ENCODE measurements at regions not wholly inside any gene's neighbourhood (a gene's known extent, or its start where the extent isn't known, plus 50 kb on each side); places are given as distances from the start of the nearest gene placed in this dataset.
"Not testable (repeated sequence)": the region's sequence is repeated elsewhere in the genome, so short reads cannot be mapped to it uniquely, and the experiment has no call there.

GRCh38 chr1:204793259-204793914 is 77.3 kb upstream of the NFASC start:
- Mint-ChIP-seq H3K27ac (no peak overlapping the region), H3K27me3 (peaks cover 17% of the 10 kb centered on the region), H3K9me3 (peaks cover 4% of the 10 kb centered on the region), H3K36me3 (no peaks in the 10 kb centered on the region), H3K4me1 (peaks cover 4% of the 10 kb centered on the region), H3K4me3 (no peak overlapping the region)
- DNase-seq (ENCODE audit: low spot score in 2 of 2) = no peak
- ATAC-seq (ENCODE audit: low read depth) = no peak

- not testable (repeated sequence) for H3K4me1 Mint-ChIP-seq; H3K4me3 Mint-ChIP-seq; H3K36me3 Mint-ChIP-seq; DNase-seq (ENCODE audit: low spot score in 2 of 2); ATAC-seq (ENCODE audit: low read depth); H3K27me3 Mint-ChIP-seq; H3K9me3 Mint-ChIP-seq; H3K27ac Mint-ChIP-seq
Measured at GRCh38 chr1:204796886-204797285, 73.8 kb upstream of the NFASC start.

GRCh38 chr1:204797401-204797800 is 73.3 kb upstream of the NFASC start:
- no peak overlapping the region for H3K4me3 Mint-ChIP-seq
- H3K4me1 Mint-ChIP-seq = no peaks in the 10 kb centered on the region
- peaks cover 2% of the 10 kb centered on the region for H3K27me3 Mint-ChIP-seq
- no peak for ATAC-seq (ENCODE audit: low read depth)
- no peak overlapping the region for H3K27ac Mint-ChIP-seq
- no peak for DNase-seq (ENCODE audit: low spot score in 2 of 2)
- H3K9me3 Mint-ChIP-seq = peaks cover 4% of the 10 kb centered on the region
- H3K36me3 Mint-ChIP-seq = no peaks in the 10 kb centered on the region

- no peaks in the 10 kb centered on the region for H3K36me3 Mint-ChIP-seq
- no peak overlapping the region for H3K4me3 Mint-ChIP-seq
- no peak for DNase-seq (ENCODE audit: low spot score in 2 of 2)
- peaks cover 9% of the 10 kb centered on the region for H3K4me1 Mint-ChIP-seq
- peaks cover 4% of the 10 kb centered on the region for H3K9me3 Mint-ChIP-seq
- H3K27me3 Mint-ChIP-seq = peaks cover 2% of the 10 kb centered on the region
- ATAC-seq (ENCODE audit: low read depth) = no peak
- H3K27ac Mint-ChIP-seq = no peak overlapping the region
Measured at GRCh38 chr1:204799630-204800029, 71.0 kb upstream of the NFASC start.

- no peak overlapping the region for H3K27ac Mint-ChIP-seq
- peaks cover 4% of the 10 kb centered on the region for H3K9me3 Mint-ChIP-seq
- DNase-seq (ENCODE audit: low spot score in 2 of 2) (no peak), ATAC-seq (ENCODE audit: low read depth) (no peak)
- no peak overlapping the region for H3K4me3 Mint-ChIP-seq
- no peaks in the 10 kb centered on the region for H3K36me3 Mint-ChIP-seq
- H3K4me1 Mint-ChIP-seq = peaks cover 9% of the 10 kb centered on the region
- H3K27me3 Mint-ChIP-seq = peaks cover 2% of the 10 kb centered on the region
Measured at GRCh38 chr1:204801211-204801610, 69.5 kb upstream of the NFASC start.

GRCh38 chr1:204802401-204803175 is 68.1 kb upstream of the NFASC start:
- Mint-ChIP-seq H3K27ac (no peak overlapping the region), H3K36me3 (no peaks in the 10 kb centered on the region), H3K27me3 (peaks cover 2% of the 10 kb centered on the region), H3K4me1 (peaks cover 13% of the 10 kb centered on the region), H3K4me3 (no peak overlapping the region), H3K9me3 (no peaks in the 10 kb centered on the region)
- ATAC-seq (ENCODE audit: low read depth) = no peak
- no peak for DNase-seq (ENCODE audit: low spot score in 2 of 2)

GRCh38 chr1:204803607-204804006 is 67.1 kb upstream of the NFASC start:
- Mint-ChIP-seq H3K9me3 (no peaks in the 10 kb centered on the region), H3K36me3 (no peaks in the 10 kb centered on the region), H3K4me1 (peaks cover 13% of the 10 kb centered on the region), H3K27ac (no peak overlapping the region), H3K27me3 (peaks cover 2% of the 10 kb centered on the region), H3K4me3 (no peak overlapping the region)
- DNase-seq (ENCODE audit: low spot score in 2 of 2) = no peak
- no peak for ATAC-seq (ENCODE audit: low read depth)

GRCh38 chr1:204806943-204807687 is 63.5 kb upstream of the NFASC start:
- Mint-ChIP-seq H3K27ac (peak overlapping the region; percentile 32), H3K36me3 (no peaks in the 10 kb centered on the region), H3K4me3 (peak overlapping the region; percentile 93), H3K9me3 (no peaks in the 10 kb centered on the region), H3K4me1 (peaks cover 13% of the 10 kb centered on the region), H3K27me3 (no peaks in the 10 kb centered on the region)
- peak; percentile 94 for ATAC-seq (ENCODE audit: low read depth)
- DNase-seq (ENCODE audit: low spot score in 2 of 2) = peak; percentile 88 to 89

- Mint-ChIP-seq H3K9me3 (no peaks in the 10 kb centered on the region), H3K27ac (no peak overlapping the region), H3K4me1 (peaks cover 4% of the 10 kb centered on the region), H3K4me3 (no peak overlapping the region), H3K27me3 (peaks cover 6% of the 10 kb centered on the region), H3K36me3 (no peaks in the 10 kb centered on the region)
- DNase-seq (ENCODE audit: low spot score in 2 of 2) = no peak
- ATAC-seq (ENCODE audit: low read depth) = no peak
Measured at GRCh38 chr1:204809488-204809887, 61.2 kb upstream of the NFASC start.

- H3K4me3 Mint-ChIP-seq = no peak overlapping the region
- H3K27me3 Mint-ChIP-seq = peaks cover 16% of the 10 kb centered on the region
- no peaks in the 10 kb centered on the region for H3K4me1 Mint-ChIP-seq
- H3K36me3 Mint-ChIP-seq = no peaks in the 10 kb centered on the region
- no peak overlapping the region for H3K27ac Mint-ChIP-seq
- no peak for DNase-seq (ENCODE audit: low spot score in 2 of 2)
- H3K9me3 Mint-ChIP-seq = no peaks in the 10 kb centered on the region
- ATAC-seq (ENCODE audit: low read depth) = no peak
Measured at GRCh38 chr1:204812842-204813241, 57.8 kb upstream of the NFASC start.

GRCh38 chr1:204813522-204813921 is 57.1 kb upstream of the NFASC start:
- Mint-ChIP-seq H3K27ac (no peak overlapping the region), H3K4me1 (no peaks in the 10 kb centered on the region), H3K9me3 (no peaks in the 10 kb centered on the region), H3K4me3 (no peak overlapping the region), H3K36me3 (no peaks in the 10 kb centered on the region), H3K27me3 (peaks cover 16% of the 10 kb centered on the region)
- DNase-seq (ENCODE audit: low spot score in 2 of 2) (no peak), ATAC-seq (ENCODE audit: low read depth) (no peak)

- Mint-ChIP-seq H3K36me3 (no peaks in the 10 kb centered on the region), H3K27ac (no peak overlapping the region), H3K4me3 (no peak overlapping the region), H3K27me3 (peaks cover 16% of the 10 kb centered on the region), H3K4me1 (no peaks in the 10 kb centered on the region), H3K9me3 (no peaks in the 10 kb centered on the region)
- ATAC-seq (ENCODE audit: low read depth) = no peak
- DNase-seq (ENCODE audit: low spot score in 2 of 2) = no peak
Measured at GRCh38 chr1:204814166-204814884, 56.3 kb upstream of the NFASC start.

- H3K27me3 Mint-ChIP-seq = peaks cover 16% of the 10 kb centered on the region
Measured at GRCh38 chr1:204817341-204817740, 53.3 kb upstream of the NFASC start.

GRCh38 chr1:204818998-204819397 is 51.7 kb upstream of the NFASC start:
- ATAC-seq (ENCODE audit: low read depth) (no peak), DNase-seq (ENCODE audit: low spot score in 2 of 2) (no peak)
- peaks cover 14% of the 10 kb centered on the region for H3K27me3 Mint-ChIP-seq
- no peak overlapping the region for H3K4me3 Mint-ChIP-seq
- H3K36me3 Mint-ChIP-seq = no peaks in the 10 kb centered on the region
- H3K4me1 Mint-ChIP-seq = no peaks in the 10 kb centered on the region
- no peak overlapping the region for H3K27ac Mint-ChIP-seq
- no peaks in the 10 kb centered on the region for H3K9me3 Mint-ChIP-seq

More at GRCh38 chr1:204817341-204817740, 53.3 kb upstream of the NFASC start:
- ATAC-seq (ENCODE audit: low read depth) (no peak), DNase-seq (ENCODE audit: low spot score in 2 of 2) (no peak)
- H3K9me3 Mint-ChIP-seq = no peaks in the 10 kb centered on the region
- no peaks in the 10 kb centered on the region for H3K4me1 Mint-ChIP-seq
- no peak overlapping the region for H3K4me3 Mint-ChIP-seq
- H3K27ac Mint-ChIP-seq = no peak overlapping the region
- no peaks in the 10 kb centered on the region for H3K36me3 Mint-ChIP-seq
